Hematopoietic multipotent progenitor cell treated with erythropoietin and hydrocortisone succinate and interleukin-3 and kit ligand, for 17 days (in vitro differentiated cells): ENCODE measurements at regions not wholly inside any gene's neighbourhood (a gene's known extent, or its start where the extent isn't known, plus 50 kb on each side); places are given as distances from the start of the nearest gene placed in this dataset.

Experiments
- DNase-seq: peaks from one replicate; pipeline ENCODE4 v3.0.0-alpha.2; 2015; ENCODE audit warnings: low spot score

DNA sequence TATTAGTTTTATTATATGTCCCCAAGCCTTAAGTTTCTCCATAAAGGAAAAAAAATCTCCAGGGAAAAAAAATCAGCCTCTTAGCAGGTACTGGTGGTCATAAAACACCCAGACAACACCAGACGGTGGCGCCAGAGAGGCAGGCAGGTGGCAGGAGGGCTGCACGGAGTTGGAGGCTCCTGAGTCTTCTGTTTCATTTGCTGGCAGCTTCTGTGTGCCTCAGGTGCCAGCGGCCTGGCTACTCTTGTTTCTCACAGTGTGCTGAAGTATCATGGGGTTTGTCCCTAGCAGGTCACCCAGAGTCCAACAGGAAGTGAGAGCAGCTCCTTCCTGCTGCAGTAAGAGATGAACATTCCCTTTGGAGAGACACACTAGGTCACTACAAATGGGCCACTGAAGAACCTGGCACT is 123.3 kb upstream of the GADD45A start:
- peak; percentile 79 for DNase-seq

DNA sequence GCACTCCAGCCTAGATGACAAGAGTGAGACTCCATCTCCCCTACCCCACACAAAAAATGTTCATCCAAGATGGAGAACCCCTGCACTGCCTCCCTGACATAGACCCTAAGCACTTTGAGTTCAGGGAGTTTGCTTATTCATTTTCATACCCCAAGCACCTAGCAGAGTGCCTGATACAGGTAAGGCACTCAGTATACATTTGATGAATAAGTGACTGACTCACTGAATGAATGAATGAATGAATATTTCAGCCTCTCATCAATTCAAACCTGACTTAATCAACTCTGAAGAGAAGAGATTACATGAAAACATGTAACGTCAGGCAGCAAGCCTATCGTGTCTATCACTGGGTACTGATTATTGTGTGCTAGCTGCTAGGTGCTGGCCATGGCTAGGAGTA is 121.3 kb upstream of the GADD45A start:
- no peak for DNase-seq

DNA sequence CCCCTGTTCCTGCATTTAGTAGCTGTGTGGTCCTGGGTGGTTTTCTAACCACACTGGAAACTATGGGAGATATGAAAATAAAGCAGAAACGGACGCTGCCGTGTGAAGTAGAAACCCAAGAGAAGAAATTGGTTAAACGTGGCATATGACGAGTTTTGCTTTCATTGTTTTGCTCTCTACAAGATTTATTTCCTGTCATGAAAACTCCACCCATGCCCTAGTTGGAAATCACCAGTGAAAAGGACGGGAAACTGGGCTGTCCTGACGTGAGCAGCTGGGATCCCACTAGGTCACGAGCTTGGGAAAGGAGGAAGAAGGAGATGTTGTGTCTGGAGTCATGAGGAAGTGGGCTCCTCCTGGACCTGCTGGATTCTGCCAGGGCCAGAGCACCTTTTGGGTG is 120.8 kb upstream of the GADD45A start:
- DNase-seq = no peak

DNA sequence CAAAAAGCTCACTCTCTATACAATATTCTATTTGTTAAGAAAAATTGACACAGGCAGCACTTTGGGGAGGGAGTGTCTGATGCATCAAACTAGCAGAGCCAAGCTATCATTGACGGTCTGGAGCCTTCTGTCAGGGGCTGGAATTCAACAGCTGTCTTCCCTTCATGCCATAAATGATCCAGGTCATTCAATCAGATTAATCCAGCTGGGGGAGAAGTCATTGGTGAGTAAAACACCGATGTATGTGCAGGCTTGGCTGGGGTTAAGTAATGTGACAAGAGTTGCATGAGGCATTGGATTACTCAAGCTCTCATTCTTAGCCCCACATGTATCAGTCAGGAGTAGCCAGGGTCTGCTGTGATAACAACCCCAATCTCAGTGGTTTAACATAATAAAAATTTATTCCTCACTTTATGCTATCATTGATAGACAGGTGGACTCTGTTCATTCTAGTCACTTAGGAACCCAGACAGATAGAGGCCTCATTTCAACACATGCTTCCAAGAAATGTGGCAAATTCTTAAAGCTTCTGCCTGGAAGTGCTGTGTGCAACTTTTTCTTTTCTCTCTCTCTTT is 118.1 kb upstream of the GADD45A start:
- no peak for DNase-seq

DNA sequence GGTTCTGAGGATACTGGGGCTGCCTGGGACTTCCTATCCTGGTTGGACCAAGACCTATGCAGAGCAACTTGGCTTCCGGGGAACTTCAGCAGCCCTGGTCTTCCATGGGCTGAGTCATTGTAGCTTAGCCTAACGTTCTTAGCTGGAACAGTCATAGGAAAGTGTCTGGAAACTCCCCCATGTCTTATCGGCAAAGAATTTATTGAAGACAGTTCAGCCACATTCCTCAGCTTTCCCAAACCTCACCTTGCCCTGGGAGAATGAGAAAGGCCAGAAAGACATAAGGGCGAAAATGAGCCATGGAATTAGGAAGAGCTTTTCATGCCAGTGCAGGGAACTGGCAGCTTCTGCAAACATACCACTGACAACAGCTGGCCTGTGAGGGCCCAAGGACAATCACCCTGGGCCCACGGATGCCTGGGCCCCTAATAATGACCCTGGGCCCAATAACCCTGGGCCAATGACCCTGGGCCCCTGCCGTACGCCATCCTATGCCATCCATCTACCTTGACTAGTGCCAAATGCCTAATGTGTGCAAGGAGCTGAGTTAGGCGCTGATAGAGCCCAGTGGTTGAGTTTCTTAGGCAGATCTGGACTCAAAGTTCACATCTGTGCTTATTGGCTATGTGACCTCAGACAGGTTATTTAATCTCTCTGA is 114.4 kb upstream of the GADD45A start:
- DNase-seq = no peak

DNA sequence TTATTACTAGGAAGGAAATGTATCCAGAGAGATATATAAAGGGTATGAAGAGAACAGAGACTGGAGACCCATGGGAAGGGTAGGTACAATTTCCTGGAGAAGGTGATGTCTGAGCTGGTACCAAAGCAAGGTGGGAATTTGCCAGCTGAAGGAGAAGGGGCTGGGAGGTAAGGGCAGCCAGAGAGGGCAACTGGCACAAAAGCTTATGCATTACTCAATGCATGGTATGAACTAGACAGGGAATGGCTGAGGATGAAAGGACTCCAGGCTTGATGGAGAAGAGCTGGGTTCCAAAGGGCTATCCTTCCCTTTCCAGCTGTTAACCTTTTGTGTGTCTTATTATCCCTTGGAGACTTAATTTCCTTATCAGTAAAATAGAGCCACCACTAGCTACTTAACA is 113.6 kb upstream of the GADD45A start:
- DNase-seq = no peak

DNA sequence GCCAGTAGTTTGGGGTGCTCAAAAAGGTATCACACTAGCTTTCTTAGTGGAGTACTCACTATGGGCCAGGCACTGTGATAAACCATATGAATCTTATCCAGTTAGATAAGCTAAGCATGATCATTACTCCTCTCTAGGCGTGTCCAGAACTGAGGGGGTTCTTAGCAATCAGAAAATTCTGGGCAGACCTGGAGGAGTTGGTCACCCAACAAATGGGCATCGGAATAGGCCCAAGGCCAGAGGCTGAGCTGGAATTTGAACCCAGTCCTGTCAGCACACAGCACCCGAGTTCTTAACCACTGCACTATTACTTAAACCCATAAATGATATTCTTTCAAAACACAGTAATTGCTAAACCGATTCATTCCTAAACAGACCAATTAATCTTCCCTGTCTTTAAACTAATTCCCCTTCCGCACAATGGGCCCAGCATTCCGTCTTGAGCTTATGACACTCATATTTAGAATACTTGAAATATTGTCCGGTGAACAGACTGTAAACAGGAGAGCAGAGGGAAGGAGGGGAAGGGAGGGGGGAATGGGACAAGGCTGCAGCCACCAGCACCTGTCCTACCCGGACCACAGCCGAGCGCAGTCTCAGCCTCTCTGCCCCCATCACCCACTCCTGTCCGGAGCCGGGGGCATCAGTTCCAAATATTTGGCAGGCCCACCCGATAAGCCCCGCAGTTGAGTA is 113.0 kb upstream of the GADD45A start:
- DNase-seq = no peak

DNA sequence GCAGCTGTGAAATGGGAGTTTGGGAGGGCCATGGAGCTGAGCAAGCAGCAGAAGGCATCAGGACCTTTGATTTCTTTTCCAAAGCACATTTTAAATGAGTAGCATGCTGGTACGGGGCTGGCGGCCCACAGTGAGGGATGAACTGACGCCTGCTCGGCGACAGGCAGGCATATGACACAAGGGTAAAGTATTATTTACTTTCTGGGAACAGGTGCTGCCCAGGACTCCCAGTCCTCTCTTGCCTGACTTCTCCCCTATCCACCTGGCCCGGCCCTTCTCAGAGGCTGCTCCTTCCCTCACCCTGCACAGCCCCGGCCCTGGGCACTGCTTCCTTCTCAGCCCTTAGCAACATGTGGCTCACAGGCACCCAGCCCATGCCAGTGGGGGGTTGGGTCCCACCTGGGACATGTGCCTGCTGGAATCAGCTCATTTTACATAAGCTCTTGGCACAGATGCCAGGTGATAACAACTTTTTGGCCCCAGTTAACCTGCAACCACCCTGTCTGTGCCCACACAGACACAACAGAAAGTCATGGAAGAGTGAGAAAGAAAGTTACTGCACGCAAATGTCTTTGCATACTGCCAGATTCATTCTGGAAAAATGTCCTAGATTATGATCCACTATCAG is 112.3 kb upstream of the GADD45A start:
- no peak for DNase-seq

DNA sequence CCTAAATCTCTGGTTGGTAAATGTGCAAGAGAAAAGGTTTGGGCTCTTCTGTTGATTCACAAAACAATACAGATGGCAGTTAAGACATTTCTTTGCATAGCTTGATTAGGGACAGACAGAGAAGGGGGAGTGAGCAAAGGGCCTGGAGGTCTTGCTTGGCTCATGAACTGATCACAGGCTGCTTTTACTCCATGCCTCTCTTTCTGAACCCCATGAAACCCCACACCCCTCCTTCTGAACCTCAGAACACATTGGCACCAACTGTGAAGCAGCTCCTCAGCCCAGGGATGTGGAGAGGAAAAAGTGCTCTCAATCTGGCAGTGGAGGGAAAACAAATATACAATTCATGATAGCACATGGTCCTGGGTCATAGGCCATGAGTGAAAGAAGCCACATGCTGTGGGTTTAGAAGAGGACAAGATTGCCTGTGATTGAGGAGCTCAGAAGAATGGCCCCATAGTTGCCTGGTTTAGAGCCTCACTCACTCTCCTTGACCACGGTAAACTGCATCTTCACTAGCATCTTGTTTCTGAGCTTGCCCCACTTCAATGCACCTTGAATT is 111.6 kb upstream of the GADD45A start:
- DNase-seq = no peak

DNA sequence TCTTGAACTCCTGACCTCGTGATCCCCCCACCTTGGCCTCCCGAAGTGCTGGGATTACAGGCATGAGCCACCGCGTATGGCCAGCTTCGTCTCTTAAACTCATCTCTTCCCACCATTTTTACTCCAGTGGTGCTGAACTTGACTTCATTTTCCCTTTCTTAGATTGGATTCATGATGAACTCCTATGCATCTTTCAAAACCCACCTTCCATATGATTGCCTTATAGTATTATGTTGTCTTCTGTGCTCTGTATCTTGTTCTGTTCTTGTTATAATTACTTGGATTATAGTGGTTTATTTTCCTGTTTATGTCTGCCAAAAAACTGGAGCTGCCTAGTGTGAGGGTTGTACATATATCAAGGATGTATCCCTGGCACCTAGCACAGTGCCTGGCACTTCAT is 110.8 kb upstream of the GADD45A start:
- no peak for DNase-seq

DNA sequence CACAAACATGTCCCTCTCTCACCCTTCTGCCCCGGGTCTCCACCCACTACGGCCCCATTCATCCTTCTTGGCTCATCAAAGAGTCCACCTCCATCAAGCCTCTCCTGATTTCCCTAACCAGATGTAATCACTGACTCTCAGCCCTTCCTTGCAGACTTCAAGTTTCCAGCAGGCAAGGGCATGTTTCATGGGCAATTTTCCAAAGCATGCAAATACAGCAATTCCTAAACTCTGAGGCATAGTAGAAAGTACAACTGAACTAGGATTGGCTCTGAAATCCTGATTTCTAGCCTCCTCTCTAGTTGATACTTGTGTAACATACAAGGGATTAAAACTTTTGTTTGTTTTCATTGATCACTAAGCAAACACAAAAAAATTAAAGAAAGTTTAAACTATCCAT is 109.1 kb upstream of the GADD45A start:
- DNase-seq = no peak

DNA sequence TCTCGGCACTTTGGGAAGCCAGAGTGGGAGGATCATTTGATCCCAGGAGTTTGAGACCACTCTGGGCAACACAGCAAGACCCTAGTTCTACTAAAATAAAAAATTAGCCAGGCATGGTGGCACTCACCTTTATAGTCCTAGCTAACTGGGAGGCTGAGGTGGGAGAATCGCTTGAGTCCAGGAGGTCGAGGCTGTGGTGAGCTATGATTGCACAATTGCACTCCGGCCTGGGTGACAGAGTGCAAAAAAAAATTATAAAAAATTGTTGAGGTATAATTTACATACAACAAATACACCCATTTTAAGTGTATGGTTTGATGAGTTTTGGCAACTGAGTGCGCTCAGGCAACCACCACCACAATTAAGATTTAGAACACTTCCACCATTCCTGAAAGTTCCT is 108.5 kb upstream of the GADD45A start:
- no peak for DNase-seq

DNA sequence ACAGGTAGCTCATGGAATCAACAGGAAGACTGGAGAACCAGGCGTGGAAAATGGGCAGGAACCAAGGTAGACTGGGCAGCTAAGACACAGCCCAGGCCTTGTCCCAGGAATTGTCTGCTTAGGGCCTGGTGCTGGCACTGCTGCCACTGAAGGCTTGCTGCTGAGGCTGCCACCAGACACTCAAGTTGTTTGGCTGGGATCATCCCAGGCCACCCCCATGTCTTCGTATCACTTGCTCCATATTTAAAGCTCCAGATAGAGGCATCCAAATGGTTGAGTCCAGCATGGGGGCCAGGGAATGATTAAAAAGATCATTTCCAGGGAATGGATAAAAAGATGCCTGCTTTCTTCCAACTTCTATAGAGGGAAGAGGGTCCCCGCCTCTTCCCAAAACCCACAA is 107.4 kb upstream of the GADD45A start:
- DNase-seq = no peak

DNA sequence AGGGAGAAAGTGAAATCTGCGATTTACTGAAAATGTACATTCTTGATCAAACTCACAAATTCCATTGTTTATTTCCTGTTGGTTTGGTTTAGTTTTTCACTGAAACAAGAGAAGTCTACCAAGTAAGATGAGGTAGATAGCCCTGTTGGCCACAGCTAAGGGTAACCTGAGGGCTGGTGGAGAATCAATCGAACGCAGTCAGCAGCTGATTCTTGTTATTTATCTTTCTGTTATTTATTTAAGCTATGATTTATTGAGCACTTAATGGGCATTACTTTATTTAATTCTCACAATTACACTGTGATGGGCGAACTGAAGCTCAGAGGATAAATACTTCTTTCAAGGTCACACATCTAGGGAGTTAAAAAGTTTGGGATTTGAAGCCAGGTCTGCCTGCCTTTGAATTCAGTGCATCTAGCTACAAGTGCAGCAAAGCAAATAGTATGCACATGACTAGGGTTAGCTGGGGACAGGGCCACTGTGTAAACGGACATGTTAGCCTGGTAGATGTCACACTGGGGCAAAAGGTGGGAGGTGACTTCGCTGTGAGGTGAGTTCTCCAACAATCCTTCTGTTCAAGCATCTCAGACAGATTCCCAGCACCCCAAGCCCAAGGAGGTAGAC is 106.5 kb upstream of the GADD45A start:
- DNase-seq = no peak

DNA sequence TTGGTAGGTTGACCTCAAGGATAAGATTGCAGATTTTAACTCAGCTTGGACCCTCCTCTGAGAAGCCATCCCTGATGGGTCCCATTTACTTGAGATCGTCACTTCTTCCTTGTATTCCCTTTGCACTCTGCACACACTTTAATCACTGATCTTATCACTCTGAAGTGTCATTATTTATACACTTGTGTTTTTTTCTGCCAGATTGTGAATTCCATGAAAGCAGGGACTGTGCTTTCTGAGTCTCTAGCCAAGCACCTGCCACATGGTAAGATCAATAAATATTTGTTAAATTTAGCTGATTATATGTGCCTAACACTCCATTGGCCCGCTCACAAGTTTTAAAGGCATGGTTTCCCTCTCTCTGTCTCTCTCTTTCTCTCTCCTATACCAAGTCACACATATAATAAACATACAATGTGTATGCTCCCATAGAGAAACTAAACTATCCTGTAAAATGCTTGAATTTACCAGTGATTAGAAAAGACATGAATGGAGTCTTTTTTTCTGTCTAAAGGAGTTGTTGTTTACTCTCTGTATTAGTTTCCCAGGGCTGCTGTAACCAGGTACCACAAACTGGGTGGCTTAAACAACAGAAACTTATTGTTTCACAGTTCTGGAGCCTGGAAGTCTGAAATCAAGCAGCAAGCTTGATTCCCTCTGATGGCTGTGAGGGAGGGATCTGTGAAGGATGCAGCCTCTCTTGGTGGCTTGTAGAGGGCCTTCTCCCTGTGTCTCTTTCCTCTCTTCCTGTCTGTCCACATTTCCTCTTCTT is 105.2 kb upstream of the GADD45A start:
- no peak for DNase-seq

DNA sequence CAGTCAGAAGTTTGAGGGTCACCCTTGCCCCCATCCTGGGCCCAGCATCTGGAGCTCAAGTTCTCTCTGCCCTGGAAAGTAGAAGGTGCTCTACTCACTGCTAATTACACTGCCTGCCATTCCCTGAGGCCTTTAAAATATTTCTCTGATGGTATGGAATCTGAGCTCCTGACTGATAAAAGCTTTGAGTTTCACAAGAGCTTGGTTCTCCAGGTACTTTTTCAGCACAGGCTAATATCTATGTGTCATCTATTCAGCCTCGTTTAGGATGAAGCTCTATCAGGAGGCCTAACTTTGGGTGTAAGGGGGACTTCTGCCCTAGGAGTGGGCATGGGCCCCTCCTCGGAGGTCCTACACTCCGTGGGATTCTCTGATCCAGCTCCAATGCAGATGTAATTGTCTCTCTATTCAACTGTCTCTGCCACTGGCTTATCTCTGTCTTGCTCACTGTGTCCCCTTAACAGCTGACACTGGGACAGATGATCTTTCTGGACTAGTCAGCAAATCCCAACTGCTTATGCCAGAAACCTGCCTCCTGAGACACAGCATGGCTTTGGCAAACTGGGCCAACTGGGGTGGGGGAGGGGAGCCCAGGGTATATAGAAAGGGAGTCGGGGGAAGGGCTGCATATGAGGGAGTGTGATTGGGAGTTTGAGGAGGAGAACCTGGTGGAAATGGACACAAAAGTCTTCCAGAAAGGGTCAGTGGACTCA is 104.2 kb upstream of the GADD45A start:
- no peak for DNase-seq

DNA sequence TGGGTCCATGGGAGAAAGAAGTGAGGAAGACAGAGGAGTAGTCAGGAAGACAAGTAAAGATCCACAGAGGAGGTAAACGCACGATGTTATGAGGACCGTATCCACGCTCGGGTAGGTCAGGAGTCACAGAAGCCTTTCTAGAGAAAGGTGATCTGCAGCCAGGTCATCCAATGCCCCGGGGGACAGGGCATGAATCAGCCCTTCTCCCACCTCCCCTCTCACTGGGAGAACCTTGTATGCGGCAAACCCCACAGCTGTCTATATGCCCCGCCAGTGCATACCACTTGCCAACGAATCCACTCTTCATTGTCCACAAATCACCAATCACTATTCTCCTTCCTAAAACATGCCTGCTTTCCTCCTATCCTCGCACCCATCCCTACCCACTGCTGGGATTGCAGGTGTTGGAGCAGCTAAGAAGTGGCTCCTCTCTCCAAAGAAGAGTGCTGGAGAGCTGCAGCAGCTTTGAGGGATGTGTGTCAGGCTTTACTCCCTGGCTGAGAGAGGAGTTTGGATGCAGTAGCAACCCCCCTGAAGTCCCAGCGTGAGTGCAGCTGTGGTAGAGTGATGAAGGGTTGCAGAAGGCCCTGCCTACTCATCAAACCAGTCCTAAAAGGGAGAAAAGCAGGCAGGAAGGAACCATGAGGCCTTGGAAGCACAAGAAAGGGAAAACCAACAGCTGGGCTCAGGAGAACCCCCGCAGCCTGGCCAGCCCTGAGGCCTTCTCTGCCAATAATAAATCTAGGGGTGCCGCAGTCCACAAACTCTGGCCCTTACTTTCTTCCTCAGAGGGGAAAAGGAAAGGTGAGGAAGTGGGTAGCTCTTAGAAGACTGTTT is 102.2 kb upstream of the GADD45A start:
- no peak for DNase-seq

DNA sequence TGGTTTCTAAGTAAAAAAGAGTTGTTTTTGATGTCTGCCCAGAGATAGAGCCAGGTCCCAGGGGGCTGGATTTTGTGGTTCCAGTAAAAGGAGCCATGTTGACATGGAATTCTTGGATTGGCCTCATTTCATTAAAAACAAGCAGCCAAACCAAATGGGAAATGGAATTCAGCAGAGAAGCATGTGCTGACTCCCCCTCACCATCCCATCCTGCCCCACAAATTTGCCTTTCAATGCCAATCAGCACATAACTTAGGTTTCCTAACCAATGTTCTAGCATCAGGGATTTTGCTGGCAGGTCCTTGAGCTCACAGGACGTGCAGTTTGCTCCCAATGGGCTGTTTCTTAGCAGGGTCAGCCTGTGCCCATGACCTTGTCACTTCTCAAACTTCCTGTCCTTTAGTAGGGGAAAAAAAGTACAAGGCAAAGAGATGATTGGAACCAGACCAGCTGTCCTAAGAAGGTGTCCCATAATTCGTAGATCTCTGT is 101.5 kb upstream of the GADD45A start:
- no peak for DNase-seq

DNA sequence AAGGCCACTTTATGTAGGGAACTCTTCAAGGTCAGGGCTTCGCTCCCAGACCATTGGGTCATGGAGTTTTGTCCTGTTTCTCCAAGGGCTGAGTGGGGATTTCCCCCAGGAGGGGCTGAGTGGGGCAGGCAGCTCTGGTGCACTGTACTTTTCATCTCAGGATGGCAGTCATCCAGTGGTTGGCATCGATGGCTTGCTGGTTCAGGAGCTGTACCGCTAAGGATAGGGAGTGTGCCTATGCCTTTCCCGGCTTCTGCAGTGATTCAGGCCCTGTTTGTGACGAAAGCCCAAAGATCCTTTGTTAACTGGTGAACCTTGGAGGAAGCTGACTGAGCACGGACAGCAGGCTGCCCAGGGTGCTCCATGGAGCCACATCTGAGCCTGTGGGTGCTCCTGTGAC is 100.1 kb upstream of the GADD45A start:
- no peak for DNase-seq

DNA sequence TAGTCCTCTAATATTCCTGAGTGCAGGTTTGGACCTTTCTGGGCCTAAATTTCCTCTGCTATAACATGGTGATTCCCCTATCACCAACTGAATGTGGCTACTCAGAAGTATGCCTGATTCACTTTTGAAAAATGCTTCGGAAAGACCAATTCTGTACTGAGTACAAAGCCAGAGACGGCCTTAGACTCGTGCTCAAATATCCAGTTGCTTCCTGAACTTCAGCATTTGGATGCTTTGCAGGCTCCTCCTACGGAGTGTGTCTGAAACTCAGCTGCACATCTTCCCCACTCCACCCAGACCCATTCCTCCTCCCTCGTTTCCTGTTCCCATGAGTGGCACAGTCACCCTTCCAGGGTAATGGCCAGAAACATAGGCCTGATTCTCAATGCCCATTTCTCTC is 98.4 kb upstream of the GADD45A start:
- DNase-seq = no peak
